Globus pallidus (tissue), 1 donor: ENCODE measurements at regions not wholly inside any gene's neighbourhood (a gene's known extent, or its start where the extent isn't known, plus 50 kb on each side); places are given as distances from the start of the nearest gene placed in this dataset.

ENCODE experiments used
- DNase-seq: peaks from one replicate; pipeline ENCODE4 v3.0.0-alpha.2; 2015; ENCODE audit warnings: low spot score

DNA sequence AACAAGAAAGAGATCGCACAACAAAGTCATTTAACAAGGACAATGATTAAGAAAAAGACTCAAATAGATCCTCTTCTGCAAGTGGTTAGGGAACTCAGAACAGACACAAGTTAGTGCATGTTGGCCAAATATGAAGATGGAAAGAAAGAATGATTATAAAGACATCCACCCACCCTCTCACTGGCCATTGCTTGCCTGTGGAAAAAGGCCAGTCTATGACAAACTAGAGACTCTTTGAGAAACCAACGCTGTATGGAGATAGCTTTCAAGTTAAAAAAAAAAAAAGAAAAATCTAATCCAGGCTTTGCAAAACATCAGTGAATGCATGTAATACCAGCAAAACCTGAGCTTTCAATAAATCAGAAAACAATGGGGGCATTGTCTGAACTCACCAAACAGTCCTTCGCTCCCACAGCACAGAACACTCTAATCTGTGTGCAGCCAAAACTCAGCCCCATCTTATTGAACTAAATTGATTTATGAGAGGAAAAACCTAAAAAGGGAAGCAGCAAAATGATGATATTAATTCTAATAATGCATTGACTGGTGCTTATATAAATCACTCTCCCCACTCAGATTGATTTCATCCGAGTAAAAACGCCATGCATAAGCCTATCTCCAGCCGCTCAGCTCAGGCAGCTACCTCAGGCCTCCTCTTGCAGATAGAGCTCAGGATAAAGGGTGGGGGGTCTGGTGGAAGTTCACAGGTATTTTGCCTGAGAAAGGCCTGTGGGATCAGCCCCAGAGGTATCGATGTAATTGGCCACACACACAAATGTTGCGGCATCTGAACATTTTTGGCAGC lies 547.1 kb downstream of the CCDC171 start:
- peak; percentile 43 for DNase-seq

DNA sequence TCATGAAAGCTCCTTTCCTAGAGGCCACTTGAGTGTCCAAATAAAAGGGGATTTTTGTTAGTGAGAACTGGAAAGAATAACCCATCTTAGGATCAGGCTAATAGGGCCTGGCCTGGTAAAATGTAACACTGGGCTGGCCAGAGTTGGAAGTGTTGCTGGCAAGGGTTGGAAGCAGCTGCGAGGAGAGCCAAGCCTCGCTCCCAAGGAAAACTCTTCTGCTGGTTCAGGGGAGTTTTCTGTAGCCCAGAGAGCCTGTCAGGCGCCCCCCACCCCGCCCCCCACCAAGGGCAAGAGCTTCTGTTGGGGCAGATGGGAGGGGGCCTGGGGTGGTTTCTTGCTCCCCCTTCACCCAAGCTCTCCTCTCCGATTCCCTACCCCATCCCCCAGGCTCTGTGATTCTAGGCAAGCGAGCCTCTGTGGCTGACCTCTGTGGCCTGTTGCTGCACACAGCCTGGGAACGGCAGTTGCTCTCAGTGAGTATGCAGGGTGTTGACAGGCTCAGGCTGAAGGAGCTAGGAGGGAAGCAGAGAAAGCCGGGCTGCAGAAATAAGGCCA lies 547.8 kb downstream of the CCDC171 start:
- DNase-seq: peak; percentile 33

DNA sequence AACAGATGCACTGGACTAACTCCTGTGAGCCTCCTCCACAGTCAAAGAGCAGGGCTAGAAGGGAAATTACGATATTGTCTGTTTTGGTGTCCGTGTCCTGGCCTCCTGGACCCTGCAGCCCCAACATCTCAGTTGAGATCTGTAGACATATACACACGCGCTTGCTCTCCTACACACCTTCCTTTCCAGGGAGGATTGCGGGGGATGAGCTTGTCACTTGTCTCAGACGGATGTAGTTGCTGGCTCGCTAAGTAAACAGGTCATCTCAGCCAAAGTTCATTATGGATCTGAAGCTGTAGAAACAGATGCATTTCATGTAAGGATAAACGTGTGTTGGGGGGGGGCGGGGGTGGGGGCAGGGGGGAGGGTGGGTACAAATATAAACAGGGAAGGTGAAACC lies 549.3 kb downstream of the CCDC171 start:
- no peak for DNase-seq

DNA sequence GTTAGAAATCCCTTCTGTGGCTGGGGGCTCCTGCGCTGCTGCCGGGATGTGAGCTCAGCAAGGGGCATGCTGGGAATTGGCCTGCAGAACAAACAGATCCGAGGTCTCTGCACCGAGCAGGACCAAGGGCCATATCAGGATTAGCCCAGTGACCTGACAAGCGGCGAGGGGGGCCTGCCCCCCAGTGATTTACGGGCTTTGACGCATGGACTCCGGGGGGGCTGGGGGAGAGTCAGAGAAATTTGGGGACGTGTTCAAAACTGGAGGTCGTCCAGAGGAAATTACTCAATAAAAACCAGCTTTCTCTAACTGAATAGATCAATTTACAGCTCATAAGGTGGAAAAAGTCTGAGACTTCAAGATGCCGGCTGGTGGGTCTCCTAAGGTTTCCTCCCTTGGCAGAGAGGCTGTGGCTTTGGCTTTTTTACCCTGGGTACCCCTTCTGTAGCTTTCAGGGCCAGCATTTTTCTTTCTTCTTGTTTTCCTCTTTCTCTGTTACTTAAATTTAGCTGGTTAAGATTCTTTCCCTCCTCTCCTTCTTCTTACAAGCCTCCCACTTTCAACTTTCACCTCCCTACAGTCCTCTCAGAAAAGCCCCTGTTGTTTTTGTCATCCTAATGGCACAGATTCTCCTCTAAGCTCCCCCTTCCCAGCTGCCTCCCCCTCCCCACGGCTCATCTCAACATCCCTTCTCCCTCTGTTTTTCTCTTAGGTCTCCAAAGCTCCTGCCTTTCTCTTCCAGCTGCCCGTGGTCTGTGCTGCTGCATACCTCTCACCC lies 551.0 kb downstream of the CCDC171 start:
- no peak for DNase-seq

- no peak for DNase-seq
Measured at GRCh38 chr9:16105168-16106020, 552.6 kb downstream of the CCDC171 start.

GRCh38 chr9:16106021-16106571 lies 553.3 kb downstream of the CCDC171 start:
- peak; percentile 20 for DNase-seq

DNA sequence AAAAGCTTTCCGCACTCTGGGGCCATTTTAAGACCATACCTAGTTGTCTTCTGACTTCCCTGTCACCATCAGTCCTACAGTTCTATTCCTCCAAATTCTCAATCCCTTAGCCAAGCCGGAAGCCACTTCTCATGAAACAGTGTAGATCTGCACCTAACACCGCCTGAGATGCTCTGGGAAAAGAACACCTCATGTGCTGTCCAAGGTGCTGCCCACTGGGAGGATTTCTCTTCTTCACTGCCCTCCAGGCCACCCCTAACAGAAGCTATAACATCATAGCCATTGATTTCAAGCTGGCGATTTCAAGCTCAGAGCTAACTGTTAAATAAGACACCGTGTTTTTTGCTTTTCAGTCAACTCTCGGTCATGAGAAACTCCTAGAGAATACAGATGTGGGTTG lies 559.3 kb downstream of the CCDC171 start:
- DNase-seq: no peak

DNA sequence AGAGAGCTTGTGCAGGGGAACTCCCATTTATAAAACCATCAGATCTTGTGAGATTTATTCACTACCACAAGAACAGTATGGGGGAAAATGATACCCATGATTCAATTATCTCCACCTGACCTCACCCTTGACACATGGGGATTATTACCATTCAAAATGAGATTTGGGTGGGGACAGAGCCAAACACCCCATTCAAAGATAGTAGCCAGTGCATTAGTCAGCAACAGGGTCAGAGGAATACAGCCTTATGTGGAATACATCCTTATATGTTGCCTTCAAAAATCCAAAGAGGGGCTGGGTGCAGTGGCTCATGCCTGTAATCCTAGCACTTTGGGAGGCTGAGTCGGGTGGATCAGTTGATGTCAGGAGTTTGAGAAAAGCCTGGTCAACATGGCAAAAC lies 563.2 kb downstream of the CCDC171 start:
- DNase-seq: no peak

DNA sequence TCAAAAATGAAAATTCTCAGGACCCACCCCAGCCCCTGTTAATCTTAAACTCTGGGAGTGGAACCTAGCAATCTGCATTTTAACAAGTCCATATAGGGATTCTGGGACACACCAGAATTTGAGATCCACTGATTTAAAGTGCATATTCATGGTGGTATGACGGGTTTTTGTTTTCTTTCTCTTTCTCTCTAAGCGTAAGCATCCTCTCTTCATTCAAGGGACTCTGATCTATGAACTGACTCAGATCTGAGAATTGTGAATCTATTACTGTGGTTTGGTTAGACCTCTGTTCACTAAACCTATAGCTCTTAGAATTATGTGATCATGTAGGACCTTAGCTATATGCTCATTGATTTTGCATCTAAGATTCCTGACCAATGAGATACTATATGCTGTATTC lies 565.2 kb downstream of the CCDC171 start:
- DNase-seq: no peak

- DNase-seq: no peak
Measured at GRCh38 chr9:16119261-16120230, 566.7 kb downstream of the CCDC171 start.

DNA sequence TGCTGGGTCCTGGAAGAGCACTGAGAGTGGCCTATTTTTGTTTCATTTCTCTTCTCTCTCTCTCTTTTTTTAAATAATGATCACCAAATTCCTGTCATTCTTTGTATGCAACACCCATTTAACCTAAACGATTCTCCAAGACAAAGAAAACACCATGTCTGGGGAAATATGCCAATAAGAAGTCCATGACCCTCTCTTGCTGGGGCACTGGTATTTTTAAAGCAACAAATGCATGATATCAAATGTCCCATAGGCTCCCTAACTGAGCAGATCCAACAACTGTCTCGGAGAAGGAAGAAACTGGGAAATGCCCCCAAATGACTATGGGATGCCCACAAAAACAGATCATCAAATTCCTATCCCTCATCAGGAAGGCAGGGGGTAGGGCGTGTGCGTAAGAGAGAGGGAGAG lies 567.4 kb downstream of the CCDC171 start:
- no peak for DNase-seq

DNA sequence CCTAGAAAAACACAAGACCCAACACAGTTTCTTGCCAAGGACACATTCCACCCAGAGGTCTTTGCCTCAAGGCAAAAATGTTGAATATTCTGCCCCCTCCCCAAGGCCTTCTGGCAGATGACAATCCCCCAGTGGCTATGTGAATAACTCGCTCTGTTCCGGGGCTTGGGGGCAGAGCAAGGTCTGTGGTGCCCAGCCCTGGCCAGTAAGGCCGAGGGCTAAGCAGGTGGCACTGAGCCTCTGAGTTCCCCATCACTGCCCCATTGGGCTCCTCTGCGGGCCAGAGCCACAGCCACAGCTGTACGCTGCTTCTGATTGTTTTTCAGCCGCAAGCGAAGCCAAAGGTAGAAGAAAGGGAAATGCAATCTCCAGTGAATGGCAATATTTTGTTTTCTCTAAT lies 567.9 kb downstream of the CCDC171 start:
- no peak for DNase-seq

DNA sequence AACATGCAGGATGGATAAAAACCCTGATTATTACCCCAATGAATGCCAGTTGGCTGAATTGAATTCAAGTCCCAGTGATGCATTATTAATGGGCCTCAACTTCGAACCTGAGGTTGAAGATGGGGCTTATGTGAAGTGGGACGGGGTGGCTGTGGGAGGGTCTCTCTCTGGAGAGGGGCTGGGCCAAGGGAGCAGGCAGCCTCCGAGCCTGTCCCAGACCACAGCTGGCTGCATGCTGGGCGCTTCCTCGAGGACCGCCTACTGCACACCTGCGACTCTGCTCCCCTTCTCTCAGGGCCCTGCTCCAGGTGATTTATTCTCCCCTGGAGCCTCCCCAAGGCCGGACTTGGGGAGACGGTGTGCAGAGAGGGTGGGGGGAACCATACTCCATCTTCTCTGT lies 568.3 kb downstream of the CCDC171 start:
- no peak for DNase-seq

DNA sequence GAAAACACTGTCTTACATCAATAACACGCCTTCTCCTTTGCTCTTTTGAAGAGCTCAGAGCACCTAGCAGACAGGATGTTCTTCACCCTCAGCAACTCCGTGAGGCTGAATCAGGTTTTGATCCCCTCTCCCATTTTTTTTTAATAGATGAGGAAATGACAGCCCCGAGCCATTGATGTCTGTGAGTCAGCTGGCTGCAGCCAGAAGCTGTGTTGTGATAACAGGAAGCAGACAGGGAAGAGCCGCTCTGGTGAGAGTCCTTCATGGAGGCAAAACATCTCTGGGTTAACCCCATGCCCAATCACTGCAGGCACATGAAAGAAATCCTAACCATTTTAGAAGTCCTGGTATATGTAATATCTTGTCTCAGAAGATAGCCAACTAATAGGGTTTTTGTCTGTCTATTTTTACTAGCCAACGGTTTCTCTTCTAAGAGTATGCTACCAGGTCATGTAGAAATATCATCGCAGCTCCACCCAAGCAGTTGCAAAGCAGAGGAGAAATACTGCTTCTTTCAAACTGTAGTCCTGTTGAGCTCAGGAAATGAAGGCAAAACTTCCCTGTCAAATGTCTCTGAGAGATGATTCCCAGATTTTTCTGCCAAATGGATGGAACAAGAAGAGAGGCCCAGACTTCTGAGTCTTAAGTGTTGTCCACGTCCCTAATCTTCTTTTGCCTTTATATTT lies 568.9 kb downstream of the CCDC171 start:
- DNase-seq: no peak

- no peak for DNase-seq
Measured at GRCh38 chr9:16125629-16126028, 572.8 kb downstream of the CCDC171 start.

DNA sequence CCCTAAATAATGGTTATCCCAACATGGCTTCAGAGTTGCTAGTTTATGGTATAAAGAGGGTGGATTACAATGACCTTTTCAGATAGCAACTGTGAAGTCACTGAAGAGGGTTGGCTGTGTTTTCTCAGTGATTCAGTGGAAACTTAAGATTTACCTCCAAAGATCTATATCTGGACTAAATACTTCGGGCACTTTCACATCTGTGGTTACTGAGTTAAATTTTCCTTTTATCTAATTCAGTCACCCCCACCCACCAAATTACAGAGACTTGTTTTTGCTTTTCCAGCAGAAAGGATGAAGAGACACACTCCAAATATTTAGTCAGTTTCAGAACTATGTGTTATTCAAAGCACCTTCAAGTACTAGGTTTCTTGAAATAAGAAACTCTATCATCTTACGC lies 573.2 kb downstream of the CCDC171 start:
- DNase-seq: no peak

DNA sequence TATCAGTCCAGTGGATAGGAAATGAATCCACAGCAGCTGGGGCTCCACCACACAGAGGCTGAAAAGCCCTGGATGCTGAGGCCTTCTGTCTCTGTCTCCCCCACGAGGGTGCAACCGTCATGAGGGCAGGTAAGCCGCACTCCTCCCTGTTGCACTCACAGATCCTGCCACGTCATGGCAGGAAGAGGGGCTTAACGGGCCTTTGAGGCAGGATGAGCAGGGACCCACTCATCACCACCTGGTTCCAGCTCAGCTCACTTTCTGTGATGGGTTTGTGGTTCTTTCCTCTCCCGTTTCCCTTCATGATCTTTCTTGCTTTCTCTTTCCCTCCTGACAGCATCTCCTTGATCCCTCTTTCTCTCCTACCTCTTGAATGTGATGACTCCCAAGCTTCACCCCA lies 575.2 kb downstream of the CCDC171 start:
- DNase-seq: no peak

DNA sequence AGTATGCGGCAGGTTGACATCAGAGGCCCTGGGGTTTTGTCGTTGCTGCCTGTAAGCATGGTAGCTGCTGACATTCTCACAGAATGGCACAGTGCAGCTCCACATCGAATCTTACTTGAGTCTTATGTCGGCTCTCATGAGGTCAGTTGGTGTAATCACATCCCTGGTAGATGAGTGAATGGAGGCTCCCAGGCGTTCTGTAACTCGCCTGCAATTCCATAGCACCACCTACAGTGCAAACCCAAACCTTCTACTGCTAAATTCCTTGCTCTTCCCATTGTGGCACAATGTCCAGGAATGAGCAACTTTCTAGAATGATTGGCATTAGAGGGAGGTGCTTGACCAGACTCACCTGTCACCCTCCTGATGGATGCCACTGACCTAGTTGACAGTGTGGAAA lies 578.4 kb downstream of the CCDC171 start:
- DNase-seq: peak; percentile 22

DNA sequence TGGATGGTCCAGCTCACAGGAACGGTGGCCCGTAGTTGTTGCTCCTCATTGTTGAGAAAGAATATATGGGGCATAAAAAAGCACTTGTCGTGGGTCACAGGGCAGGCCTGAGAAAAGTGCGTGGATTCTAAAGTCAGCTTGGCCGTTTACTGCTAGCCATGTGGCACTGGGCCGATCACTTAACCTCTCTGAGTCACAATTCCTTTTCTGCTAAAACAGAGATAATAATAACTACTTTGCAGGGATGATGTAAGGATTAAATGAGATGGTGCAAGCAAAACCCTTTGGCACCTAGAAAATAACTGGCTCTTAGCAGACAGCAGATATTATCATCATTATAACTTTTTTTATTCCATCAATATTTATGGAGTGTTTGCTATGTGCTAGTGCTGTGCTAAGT lies 579.7 kb downstream of the CCDC171 start:
- no peak for DNase-seq

- no peak for DNase-seq
Measured at GRCh38 chr9:16133032-16133431, 580.2 kb downstream of the CCDC171 start.
